Stomach (tissue), 8 donors: ENCODE measurements at regions not wholly inside any gene's neighbourhood (a gene's known extent, or its start where the extent isn't known, plus 50 kb on each side); places are given as distances from the start of the nearest gene placed in this dataset.
A peak's percentile ranks its signal among the peaks of the same experiment; 100 is the strongest.

ENCODE experiments used
- DNase-seq, 2 donors: peaks; one replicate each; pipeline versions ENCODE4 v3.0.0 to v3.0.0-alpha.2; 2013 to 2019
- H3K27ac ChIP-seq, 5 donors: fragments of 200-600 bp in 4 of 5; sonication (generic) in 4 of 5; one replicate each; pipeline ENCODE4 v1.5.1; 2013 to 2019; ENCODE audit warnings: mild to moderate bottlenecking in 1 of 5, moderate library complexity in 1 of 5
- H3K27me3 ChIP-seq, 3 donors: fragments of 200-600 bp; sonication (generic); one replicate each; pipeline ENCODE4 v1.5.1; 2017 to 2019; ENCODE audit warnings: mixed run types in 1 of 3
- H3K36me3 ChIP-seq, 4 donors: fragments of 200-600 bp; sonication (generic); 1 replicate in 3 of 4; 2 replicates in 1 of 4; pipeline ENCODE4 v1.5.1; 2016 to 2019
- H3K4me1 ChIP-seq, 4 donors: fragments of 200-600 bp; sonication (generic); one replicate each; pipeline ENCODE4 v1.5.1; 2016 to 2019
- H3K4me3 ChIP-seq, 4 donors: fragments of 200-600 bp; sonication (generic) in 3 of 4; one replicate each; pipeline ENCODE4 v1.5.1; 2016 to 2019; ENCODE audit warnings: mild to moderate bottlenecking in 1 of 4
- H3K9me3 ChIP-seq, 4 donors: fragments of 200-600 bp; sonication (generic); one replicate each; pipeline ENCODE4 v1.5.1; 2016 to 2019
- EP300 ChIP-seq: sonication (generic); formaldehyde crosslinking; IDR thresholded peaks from one replicate; pipeline ENCODE4 v1.6.1; 2017; ENCODE audit warnings: antibody characterized with exemption
- POLR2A ChIP-seq, 4 donors: fragments of 450-650 bp; IDR thresholded peaks; one replicate each; pipeline ENCODE4 v1.6.1; 2016; ENCODE audit warnings: antibody characterized with exemption in 4 of 4, control low read depth in 2 of 4, mild to moderate bottlenecking in 1 of 4, moderate library complexity in 1 of 4
- POLR2AphosphoS5 ChIP-seq, 3 donors: sonication (generic); formaldehyde crosslinking; IDR thresholded peaks; one replicate each; pipeline ENCODE4 v1.6.1; 2016; ENCODE audit warnings: antibody characterized with exemption in 3 of 3
- WGBS, 5 donors: extraction: QIAGEN DNeasy Blood & Tissue Kit in 3 of 5; methylation state at CpG; one replicate each; pipeline versions ENCODE4 v1.1.5 to v1.1.7; 2013 to 2018; 5-methylcytosine and 5-hydroxymethylcytosine counted together
- intact Hi-C: fragments of 100-400 bp; cut with DNase I; formaldehyde crosslinking; loops from one replicate; pipeline ENCODE4 v1.15.1; 2023; ENCODE audit warnings: low total_unique reads
- TF ChIP-seq, protein P1 (sequence below), 7 experiments: fragments of 450-650 bp in 4 of 7; fragments of 200-600 bp in 3 of 7; sonication (generic) in 3 of 7; IDR thresholded peaks; one replicate each; pipeline ENCODE4 v1.5.1; 2016 to 2019; ENCODE audit warnings: antibody characterized with exemption in 7 of 7, control low read depth in 2 of 7, mild to moderate bottlenecking in 1 of 7
- donor health status: healthy with polysubstance abuse.
- donor health status: Bipolar disorder and iron deficiency.
- donor health status: healthy.

DNA sequence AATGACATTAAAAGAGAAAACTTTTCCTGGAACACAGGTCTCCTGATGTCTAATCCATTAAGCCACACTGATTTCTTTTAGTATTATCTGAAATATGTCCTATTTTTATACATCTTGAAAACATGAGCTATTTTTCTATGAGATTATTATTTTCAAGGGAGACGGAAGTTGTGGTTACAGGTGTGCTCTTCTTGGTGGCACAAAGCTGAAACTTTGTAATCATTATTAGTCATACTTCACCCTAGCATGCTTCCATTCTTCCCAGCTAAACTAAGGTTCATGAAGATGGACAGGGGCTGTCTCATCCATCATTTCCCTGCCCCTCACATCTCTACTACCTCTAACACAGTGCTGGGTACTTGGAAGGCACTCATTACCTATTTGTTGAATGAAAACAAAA, 85.6 kb upstream of the POU1F1 start:
- Histone ChIP-seq H3K27ac (no peak overlapping the region), H3K27me3 (no peaks in the 10 kb centered on the region), H3K4me3 (no peak overlapping the region), H3K9me3 (no peaks in the 10 kb centered on the region), H3K4me1 (no peaks in the 10 kb centered on the region), H3K36me3 (no peaks in the 10 kb centered on the region)
- DNase-seq = no peak
- intact Hi-C loops = no loop called here
- 83 to 98% (median 92%) methylated on average over 1 of the region's 1 CpG for WGBS, 5 donors
- TF ChIP-seq POLR2AphosphoS5 (IDR thresholded peaks at IDR 0.05) (no peak), EP300 (no peak), POLR2A (IDR thresholded peaks at IDR 0.05) (no peak)
- TF ChIP-seq, protein P1, sequence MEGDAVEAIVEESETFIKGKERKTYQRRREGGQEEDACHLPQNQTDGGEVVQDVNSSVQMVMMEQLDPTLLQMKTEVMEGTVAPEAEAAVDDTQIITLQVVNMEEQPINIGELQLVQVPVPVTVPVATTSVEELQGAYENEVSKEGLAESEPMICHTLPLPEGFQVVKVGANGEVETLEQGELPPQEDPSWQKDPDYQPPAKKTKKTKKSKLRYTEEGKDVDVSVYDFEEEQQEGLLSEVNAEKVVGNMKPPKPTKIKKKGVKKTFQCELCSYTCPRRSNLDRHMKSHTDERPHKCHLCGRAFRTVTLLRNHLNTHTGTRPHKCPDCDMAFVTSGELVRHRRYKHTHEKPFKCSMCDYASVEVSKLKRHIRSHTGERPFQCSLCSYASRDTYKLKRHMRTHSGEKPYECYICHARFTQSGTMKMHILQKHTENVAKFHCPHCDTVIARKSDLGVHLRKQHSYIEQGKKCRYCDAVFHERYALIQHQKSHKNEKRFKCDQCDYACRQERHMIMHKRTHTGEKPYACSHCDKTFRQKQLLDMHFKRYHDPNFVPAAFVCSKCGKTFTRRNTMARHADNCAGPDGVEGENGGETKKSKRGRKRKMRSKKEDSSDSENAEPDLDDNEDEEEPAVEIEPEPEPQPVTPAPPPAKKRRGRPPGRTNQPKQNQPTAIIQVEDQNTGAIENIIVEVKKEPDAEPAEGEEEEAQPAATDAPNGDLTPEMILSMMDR (IDR thresholded peaks at IDR 0.05) = no peak

DNA sequence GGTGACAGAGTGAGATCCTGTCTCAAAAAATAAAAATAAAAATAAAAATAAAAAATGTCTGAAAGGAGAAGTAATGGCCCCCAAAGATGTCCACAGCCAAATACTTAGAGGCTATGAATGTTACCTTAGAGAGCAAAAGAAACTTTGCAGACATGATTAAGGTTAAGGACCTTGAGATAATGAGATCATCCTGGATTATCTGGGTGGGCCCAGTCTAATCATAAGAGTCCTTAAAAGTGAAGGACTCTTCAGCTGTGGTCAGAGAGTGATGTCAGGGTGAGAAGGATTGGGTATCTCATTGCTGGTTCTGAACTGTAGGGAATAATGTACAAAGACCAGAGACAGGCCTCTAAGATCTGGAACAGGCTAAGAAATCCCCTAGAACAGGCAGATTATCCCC, 84.9 kb upstream of the POU1F1 start:
- TF ChIP-seq EP300 = no peak
- TF ChIP-seq, protein P1 (IDR thresholded peaks at IDR 0.05) = no peak
- TF ChIP-seq POLR2AphosphoS5 (IDR thresholded peaks at IDR 0.05) = no peak
- Histone ChIP-seq H3K27ac (no peak overlapping the region), H3K4me1 (no peaks in the 10 kb centered on the region), H3K9me3 (no peaks in the 10 kb centered on the region), H3K27me3 (no peaks in the 10 kb centered on the region), H3K4me3 (no peak overlapping the region), H3K36me3 (no peaks in the 10 kb centered on the region)
- DNase-seq = no peak
- intact Hi-C loops = no loop called here

DNA sequence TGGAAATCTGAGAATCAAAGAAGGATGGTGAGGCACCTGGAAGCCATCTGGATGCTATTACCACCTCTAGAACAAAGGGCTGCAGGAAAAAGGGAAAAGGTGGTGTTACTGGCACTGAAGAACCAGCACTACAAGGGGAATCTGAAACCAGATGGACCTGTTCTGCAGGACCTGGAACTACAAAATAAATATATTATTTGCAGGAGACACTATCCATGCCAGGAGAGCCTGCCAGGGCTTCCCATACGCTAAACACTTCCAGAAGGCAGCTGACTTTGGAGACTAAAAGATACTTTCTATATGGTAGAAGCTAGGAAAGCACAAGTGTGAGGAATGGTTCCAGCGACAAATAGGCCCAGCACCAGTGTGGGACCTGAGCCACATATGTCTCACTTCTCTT, 83.4 kb upstream of the POU1F1 start:
- Histone ChIP-seq H3K36me3 (no peaks in the 10 kb centered on the region), H3K27ac (no peak overlapping the region), H3K9me3 (no peaks in the 10 kb centered on the region), H3K27me3 (no peaks in the 10 kb centered on the region), H3K4me3 (no peak overlapping the region), H3K4me1 (no peaks in the 10 kb centered on the region)
- peak; percentile 33 to 83 for DNase-seq
- TF ChIP-seq EP300 (no peak), POLR2AphosphoS5 (IDR thresholded peaks at IDR 0.05) (peak in 2 of 3 donors; percentile 21 to 24)
- intact Hi-C loops = no loop called here
- 34 to 75% (median 49%) methylated on average over 2 of the region's 2 CpGs for WGBS, 5 donors

DNA sequence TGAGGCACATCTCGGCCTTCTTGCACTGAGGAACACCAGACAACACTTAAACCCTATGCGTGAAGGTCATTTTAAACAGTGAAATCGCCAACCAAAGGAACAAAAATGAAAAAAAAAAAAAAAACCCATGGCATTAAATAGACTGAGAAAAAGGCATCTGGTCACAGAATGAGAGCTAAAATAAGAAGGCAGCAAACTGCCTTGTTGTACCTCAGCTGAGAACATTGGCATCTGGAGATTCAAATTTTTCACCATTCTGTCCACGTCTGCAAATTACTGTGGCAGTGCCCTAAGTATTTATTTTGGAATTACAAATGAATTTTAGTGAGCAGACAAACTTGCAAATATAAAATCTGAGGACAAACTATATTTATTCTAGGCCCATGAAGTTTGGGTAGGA, 82.6 kb upstream of the POU1F1 start:
- H3K36me3 ChIP-seq = no peaks in the 10 kb centered on the region
- WGBS, 5 donors = 67 to 78% (median 70%) methylated on average over 4 of the region's 4 CpGs
- H3K4me3 ChIP-seq = no peak overlapping the region
- no peak overlapping the region for H3K27ac ChIP-seq
- intact Hi-C loops = no loop called here
- no peaks in the 10 kb centered on the region for H3K27me3 ChIP-seq
- no peaks in the 10 kb centered on the region for H3K4me1 ChIP-seq
- DNase-seq = no peak
- TF ChIP-seq POLR2AphosphoS5 (IDR thresholded peaks at IDR 0.05) (no peak), POLR2A (IDR thresholded peaks at IDR 0.05) (no peak), EP300 (no peak)
- TF ChIP-seq, protein P1 (IDR thresholded peaks at IDR 0.05) = no peak
- H3K9me3 ChIP-seq = no peaks in the 10 kb centered on the region

DNA sequence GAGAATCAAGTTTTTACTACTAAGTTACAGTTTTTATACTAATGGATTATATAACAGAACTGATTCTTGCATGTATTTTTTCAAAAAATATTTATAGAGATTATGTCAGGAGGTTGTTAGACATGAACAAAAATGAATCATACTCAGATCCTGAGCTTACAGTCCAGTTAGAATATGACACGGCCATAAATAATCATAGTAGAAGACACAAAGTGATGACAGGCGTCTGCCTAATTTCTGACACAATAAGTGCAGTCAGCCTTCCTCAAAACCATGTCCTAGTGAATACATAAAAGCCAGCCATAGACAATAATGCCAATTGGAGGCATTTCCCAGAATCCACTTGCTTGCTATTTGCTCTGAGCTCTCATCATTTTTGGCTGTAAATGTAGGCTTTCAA, 81.7 kb upstream of the POU1F1 start:
- H3K9me3 ChIP-seq = no peaks in the 10 kb centered on the region
- no peaks in the 10 kb centered on the region for H3K36me3 ChIP-seq
- no peak overlapping the region for H3K4me3 ChIP-seq
- H3K27ac ChIP-seq = no peak overlapping the region
- intact Hi-C loops = no loop called here
- WGBS, 5 donors = 68 to 93% (median 84%) methylated on average over 2 of the region's 2 CpGs
- TF ChIP-seq, protein P1 (IDR thresholded peaks at IDR 0.05) = no peak
- TF ChIP-seq EP300 = no peak
- TF ChIP-seq POLR2AphosphoS5 (IDR thresholded peaks at IDR 0.05) = no peak
- TF ChIP-seq POLR2A (IDR thresholded peaks at IDR 0.05) = no peak
- H3K4me1 ChIP-seq = no peaks in the 10 kb centered on the region
- no peaks in the 10 kb centered on the region for H3K27me3 ChIP-seq
- no peak for DNase-seq
